ENCODE measurements at regions not wholly inside any gene's neighbourhood (a gene's known extent, or its start where the extent isn't known, plus 50 kb on each side); places are given as distances from the start of the nearest gene placed in this dataset.
A peak's percentile ranks its signal among the peaks of the same experiment; 100 is the strongest.
"Not testable (repeated sequence)": the region's sequence is repeated elsewhere in the genome, so short reads cannot be mapped to it uniquely, and the experiment has no call there.

GRCh38 chr22:22168941-22169867, 75.4 kb upstream of the VPREB1 start:
- no peak for DNase-seq

- DNase-seq = peak; percentile 33 to 43
These were observed 76.2 kb upstream of the VPREB1 start for GRCh38 chr22:22168190-22168940.

GRCh38 chr22:22167791-22168189, 76.8 kb upstream of the VPREB1 start:
- peak in 1 of 2 donors; percentile 85 for DNase-seq

GRCh38 chr22:22166941-22167713, 77.5 kb upstream of the VPREB1 start:
- DNase-seq = no peak

- no peak for DNase-seq
These were observed 78.5 kb upstream of the VPREB1 start for GRCh38 chr22:22165936-22166710.

GRCh38 chr22:22164541-22165272, 79.9 kb upstream of the VPREB1 start:
- no peak for DNase-seq

GRCh38 chr22:22161924-22162851, 82.4 kb upstream of the VPREB1 start:
- peak in 1 of 2 donors; percentile 57 for DNase-seq

GRCh38 chr22:22160768-22161167, 83.8 kb upstream of the VPREB1 start:
- not testable (repeated sequence) for DNase-seq

GRCh38 chr22:22159384-22159783, 85.2 kb upstream of the VPREB1 start:
- no peak for DNase-seq

GRCh38 chr22:22158965-22159364, 85.6 kb upstream of the VPREB1 start:
- no peak for DNase-seq

GRCh38 chr22:22158207-22158816, 86.3 kb upstream of the VPREB1 start:
- no peak for DNase-seq

GRCh38 chr22:22157348-22157725, 87.2 kb upstream of the VPREB1 start:
- DNase-seq = no peak

GRCh38 chr22:22156716-22157347, 87.8 kb upstream of the VPREB1 start:
- peak; percentile 71 for DNase-seq

GRCh38 chr22:22156348-22156715, 88.3 kb upstream of the VPREB1 start:
- no peak for DNase-seq

- no peak for DNase-seq
These were observed 89.0 kb upstream of the VPREB1 start for GRCh38 chr22:22155607-22156006.

- DNase-seq = no peak
These were observed 89.4 kb upstream of the VPREB1 start for GRCh38 chr22:22155146-22155545.

- no peak for DNase-seq
These were observed 90.5 kb upstream of the VPREB1 start for GRCh38 chr22:22154040-22154439.

- DNase-seq = no peak
These were observed 93.3 kb upstream of the VPREB1 start for GRCh38 chr22:22151308-22151707.

- DNase-seq = no peak
These were observed 94.1 kb upstream of the VPREB1 start for GRCh38 chr22:22150457-22150856.

- DNase-seq = no peak
These were observed 95.7 kb upstream of the VPREB1 start for GRCh38 chr22:22148905-22149304.
